WTC11 (cell line): ENCODE measurements at regions not wholly inside any gene's neighbourhood (a gene's known extent, or its start where the extent isn't known, plus 50 kb on each side); places are given as distances from the start of the nearest gene placed in this dataset.
"Not testable (repeated sequence)": the region's sequence is repeated elsewhere in the genome, so short reads cannot be mapped to it uniquely, and the experiment has no call there.

Source experiments
- ATAC-seq: fragments of 200-7000 bp; cut with Tn5 transposase; 2 replicates; pipeline ENCODE4 v1.10.0; 2021; ENCODE audit warnings: mild to moderate bottlenecking, moderate library complexity
- CTCF ChIA-PET: fragments of 300-600 bp; sonication (Branson Sonifier 250); formaldehyde crosslinking; loops from one replicate; lab custom pipeline; 2021; ENCODE audit warnings: antibody characterized with exemption; lab: Charles Lee
- POLR2A ChIA-PET: fragments of 350-600 bp; sonication (Branson Sonifier 250); formaldehyde crosslinking; loops from one replicate; lab custom pipeline; 2021; ENCODE audit warnings: antibody characterized with exemption; lab: Charles Lee
- DNase-seq: peaks from one replicate; pipeline ENCODE4 v3.0.0; 2021; ENCODE audit warnings: low spot score
- H3K27ac Mint-ChIP-seq: 2 replicates; pipeline ENCODE4 v1.8.0; 2021; ENCODE audit warnings: mixed read lengths
- H3K27me3 Mint-ChIP-seq: 2 replicates; pipeline ENCODE4 v1.8.0; 2021; ENCODE audit warnings: low read depth, mild to moderate bottlenecking, moderate library complexity, mixed read lengths
- H3K36me3 Mint-ChIP-seq: 2 replicates; pipeline ENCODE4 v1.8.0; 2021; ENCODE audit warnings: mixed read lengths
- H3K4me1 Mint-ChIP-seq: 2 replicates; pipeline ENCODE4 v1.8.0; 2022; ENCODE audit warnings: mixed read lengths
- H3K4me3 Mint-ChIP-seq: 2 replicates; pipeline ENCODE4 v1.8.0; 2021; ENCODE audit warnings: mild to moderate bottlenecking, moderate library complexity, mixed read lengths
- H3K9me3 Mint-ChIP-seq: 2 replicates; pipeline ENCODE4 v1.8.0; 2021; ENCODE audit warnings: mixed read lengths
- ATF1 ChIP-seq: sonication (generic); formaldehyde crosslinking; IDR thresholded peaks from 2 replicates; pipeline ENCODE4 v1.8.1; 2023; ENCODE audit warnings: mild to moderate bottlenecking, moderate library complexity, missing genetic modification reagents
- ATF6 ChIP-seq: sonication (generic); formaldehyde crosslinking; IDR thresholded peaks from 2 replicates; pipeline ENCODE4 v1.8.1; 2023; ENCODE audit warnings: mild to moderate bottlenecking, missing genetic modification reagents
- CBFB ChIP-seq: sonication (generic); formaldehyde crosslinking; IDR thresholded peaks from 2 replicates; pipeline ENCODE4 v1.8.1; 2022; ENCODE audit warnings: mild to moderate bottlenecking, low read depth, missing genetic modification reagents
- FOXP1 ChIP-seq: sonication (generic); formaldehyde crosslinking; IDR thresholded peaks from 2 replicates; pipeline ENCODE4 v1.8.0; 2022; ENCODE audit warnings: missing genetic modification reagents, mild to moderate bottlenecking, moderate library complexity, borderline replicate concordance
- MLX ChIP-seq: sonication (generic); formaldehyde crosslinking; IDR thresholded peaks from 2 replicates; pipeline ENCODE4 v1.8.1; 2023; ENCODE audit warnings: mild to moderate bottlenecking, missing genetic modification reagents, moderate library complexity
- NR2C2 ChIP-seq: sonication (generic); formaldehyde crosslinking; IDR thresholded peaks from 2 replicates; pipeline ENCODE4 v1.8.0; 2022; ENCODE audit warnings: mild to moderate bottlenecking, missing genetic modification reagents
- RORB ChIP-seq: fragments of 250-450 bp; sonication (Bioruptor Pico); IDR thresholded peaks from 2 replicates; pipeline ENCODE4 v1.9.0; 2021; ENCODE audit warnings: mild to moderate bottlenecking
- SMAD4 ChIP-seq: sonication (generic); formaldehyde crosslinking; IDR thresholded peaks from 2 replicates; pipeline ENCODE4 v1.8.0; 2022; ENCODE audit warnings: mild to moderate bottlenecking, missing genetic modification reagents
- TCF7 ChIP-seq: sonication (generic); formaldehyde crosslinking; IDR thresholded peaks from 2 replicates; pipeline ENCODE4 v1.8.0; 2022; ENCODE audit warnings: mild to moderate bottlenecking, low read depth, missing genetic modification reagents, moderate library complexity
- TEAD4 ChIP-seq: sonication (generic); formaldehyde crosslinking; IDR thresholded peaks from 2 replicates; pipeline ENCODE4 v1.8.0; 2022; ENCODE audit warnings: mild to moderate bottlenecking, missing genetic modification reagents
- USF1 ChIP-seq: sonication (generic); formaldehyde crosslinking; IDR thresholded peaks from 2 replicates; pipeline ENCODE4 v1.8.0; 2022; ENCODE audit warnings: mild to moderate bottlenecking, missing genetic modification reagents
- ZBTB21 ChIP-seq: sonication (generic); formaldehyde crosslinking; IDR thresholded peaks from 2 replicates; pipeline ENCODE4 v1.8.1; 2023; ENCODE audit warnings: mild to moderate bottlenecking, missing genetic modification reagents, borderline replicate concordance
- ZBTB43 ChIP-seq: sonication (generic); formaldehyde crosslinking; IDR thresholded peaks from 2 replicates; pipeline ENCODE4 v1.8.1; 2023; ENCODE audit warnings: mild to moderate bottlenecking, missing genetic modification reagents
- ZNF121 ChIP-seq: sonication (generic); formaldehyde crosslinking; IDR thresholded peaks from 2 replicates; pipeline ENCODE4 v1.8.0; 2023; ENCODE audit warnings: missing genetic modification reagents
- ZNF232 ChIP-seq: sonication (generic); formaldehyde crosslinking; IDR thresholded peaks from 2 replicates; pipeline ENCODE4 v1.8.0; 2022; ENCODE audit warnings: mild to moderate bottlenecking, missing genetic modification reagents
- ZNF317 ChIP-seq: sonication (generic); formaldehyde crosslinking; IDR thresholded peaks from 2 replicates; pipeline ENCODE4 v1.8.1; 2023; ENCODE audit warnings: low read depth, mild to moderate bottlenecking, moderate library complexity, missing genetic modification reagents, borderline replicate concordance
- TF ChIP-seq, protein P1 (sequence below): sonication (generic); formaldehyde crosslinking; conservative IDR thresholded peaks from 2 replicates; pipeline ENCODE4 v1.8.1; 2022; ENCODE audit warnings: mild to moderate bottlenecking, missing genetic modification reagents
- TF ChIP-seq, protein P2 (sequence below): sonication (generic); formaldehyde crosslinking; IDR thresholded peaks from 2 replicates; pipeline ENCODE4 v1.8.1; 2022; ENCODE audit warnings: mild to moderate bottlenecking, moderate library complexity, missing genetic modification reagents
- TF ChIP-seq, protein P3 (sequence below): sonication (generic); formaldehyde crosslinking; IDR thresholded peaks from 2 replicates; pipeline ENCODE4 v1.8.0; 2022; ENCODE audit warnings: mild to moderate bottlenecking, missing genetic modification reagents
- TF ChIP-seq, protein P4 (sequence below): fragments of 200-600 bp; IDR thresholded peaks from 2 replicates; pipeline ENCODE4 v1.8.0; 2022; ENCODE audit warnings: antibody characterized with exemption

DNA sequence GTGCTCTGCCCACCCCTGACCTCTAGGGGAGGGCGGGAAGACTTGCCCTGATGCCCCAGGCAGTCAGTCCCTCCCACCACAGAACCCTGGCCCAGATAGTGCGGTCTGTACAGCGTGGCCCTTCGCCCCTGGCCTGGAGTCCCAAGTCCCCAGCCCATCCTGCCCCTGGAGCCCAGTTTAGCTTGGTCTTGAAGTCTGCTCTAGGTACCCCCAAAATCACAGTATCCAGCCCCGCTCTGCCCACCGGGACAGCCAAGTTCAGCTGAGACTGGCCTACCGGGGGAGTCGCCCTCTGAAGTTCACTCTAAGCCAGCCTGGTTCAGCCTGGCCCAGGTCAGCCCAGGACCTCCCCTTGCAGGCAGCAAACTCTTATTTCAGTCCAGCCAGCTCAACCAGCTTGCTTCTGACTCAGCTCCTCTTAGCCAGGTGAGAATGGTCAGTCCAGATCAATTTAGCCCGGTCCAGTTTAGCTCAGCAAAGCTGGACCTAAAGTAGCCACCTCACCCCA lies 75.9 kb downstream of the TMEM121 start (continued):
- no peak for TF ChIP-seq USF1 (CRISPR knock-in tag)
- TF ChIP-seq, all 79 proteins: peak for 0

DNA sequence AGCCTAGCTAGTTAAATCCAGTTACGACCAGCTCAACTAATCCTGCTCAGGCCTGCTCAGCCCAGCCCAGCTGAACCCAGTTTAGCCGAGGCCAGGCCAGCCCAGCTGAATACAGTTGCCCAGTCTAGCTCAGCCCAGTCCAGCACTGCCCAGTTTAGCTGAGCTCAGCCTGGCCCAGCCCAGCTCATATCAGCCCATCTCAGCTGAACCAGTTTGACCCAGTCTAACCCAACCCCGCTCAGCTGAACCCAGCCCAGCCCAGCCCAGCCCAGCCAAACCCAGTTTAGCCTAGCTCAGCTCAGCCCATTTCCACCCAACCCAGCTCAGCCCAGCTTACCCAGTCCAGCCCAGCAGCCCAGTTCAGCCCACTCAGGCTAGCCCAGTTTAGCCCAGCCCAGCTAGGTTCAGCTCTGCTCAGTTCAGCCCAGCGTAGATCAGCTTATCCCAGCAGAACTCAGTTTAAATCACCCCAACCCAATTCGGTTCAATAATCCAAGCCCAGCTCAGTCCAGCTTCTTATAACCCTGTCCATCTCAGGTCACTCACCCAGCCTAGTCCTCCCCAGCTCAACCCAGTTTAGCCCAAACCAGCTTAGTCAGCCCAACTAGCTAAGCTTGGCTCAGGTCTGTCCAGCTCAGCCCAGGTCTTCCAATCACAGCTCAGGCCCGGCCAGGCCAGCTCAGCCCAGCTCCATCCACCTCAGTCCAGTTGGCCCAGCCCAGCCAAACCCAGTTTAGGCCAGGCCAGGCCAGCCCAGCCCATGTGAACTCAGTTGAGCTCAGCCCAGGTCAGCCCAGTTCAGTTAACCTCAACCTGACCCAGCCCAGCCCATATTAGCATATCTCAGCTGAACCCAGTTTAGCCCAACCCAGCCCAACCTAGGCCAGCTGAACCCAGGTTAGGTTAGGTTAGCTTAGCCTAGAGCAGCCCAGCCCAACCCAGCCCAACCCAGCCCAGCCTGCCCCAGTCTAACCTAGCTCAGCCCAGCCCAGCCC lies 76.7 kb downstream of the TMEM121 start:
- ATAC-seq (no peak), DNase-seq (no peak)
- Mint-ChIP-seq H3K27ac (no peak overlapping the region), H3K9me3 (peaks cover 19% of the 10 kb centered on the region), H3K27me3 (peaks cover 5% of the 10 kb centered on the region), H3K4me3 (no peak overlapping the region), H3K36me3 (peaks cover 20% of the 10 kb centered on the region), H3K4me1 (no peaks in the 10 kb centered on the region)
- TF ChIP-seq RORB (CRISPR knock-in tag) (no peak), ATF1 (CRISPR knock-in tag) (no peak), TCF7 (CRISPR knock-in tag) (no peak), ZBTB21 (CRISPR knock-in tag) (no peak), CBFB (CRISPR knock-in tag) (no peak), ZNF232 (CRISPR knock-in tag) (no peak), ATF6 (no peak), TEAD4 (CRISPR knock-in tag) (no peak), SMAD4 (CRISPR knock-in tag) (no peak), MLX (no peak), ZNF121 (CRISPR knock-in tag) (no peak), ZBTB43 (CRISPR knock-in tag) (no peak), FOXP1 (CRISPR knock-in tag) (no peak), ZNF317 (no peak), NR2C2 (CRISPR knock-in tag) (no peak)
- TF ChIP-seq, protein P1, sequence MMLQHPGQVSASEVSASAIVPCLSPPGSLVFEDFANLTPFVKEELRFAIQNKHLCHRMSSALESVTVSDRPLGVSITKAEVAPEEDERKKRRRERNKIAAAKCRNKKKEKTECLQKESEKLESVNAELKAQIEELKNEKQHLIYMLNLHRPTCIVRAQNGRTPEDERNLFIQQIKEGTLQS (CRISPR knock-in tag): no peak
- TF ChIP-seq, protein P2, sequence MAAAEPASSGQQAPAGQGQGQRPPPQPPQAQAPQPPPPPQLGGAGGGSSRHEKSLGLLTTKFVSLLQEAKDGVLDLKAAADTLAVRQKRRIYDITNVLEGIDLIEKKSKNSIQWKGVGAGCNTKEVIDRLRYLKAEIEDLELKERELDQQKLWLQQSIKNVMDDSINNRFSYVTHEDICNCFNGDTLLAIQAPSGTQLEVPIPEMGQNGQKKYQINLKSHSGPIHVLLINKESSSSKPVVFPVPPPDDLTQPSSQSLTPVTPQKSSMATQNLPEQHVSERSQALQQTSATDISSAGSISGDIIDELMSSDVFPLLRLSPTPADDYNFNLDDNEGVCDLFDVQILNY: no peak
- TF ChIP-seq, protein P3, sequence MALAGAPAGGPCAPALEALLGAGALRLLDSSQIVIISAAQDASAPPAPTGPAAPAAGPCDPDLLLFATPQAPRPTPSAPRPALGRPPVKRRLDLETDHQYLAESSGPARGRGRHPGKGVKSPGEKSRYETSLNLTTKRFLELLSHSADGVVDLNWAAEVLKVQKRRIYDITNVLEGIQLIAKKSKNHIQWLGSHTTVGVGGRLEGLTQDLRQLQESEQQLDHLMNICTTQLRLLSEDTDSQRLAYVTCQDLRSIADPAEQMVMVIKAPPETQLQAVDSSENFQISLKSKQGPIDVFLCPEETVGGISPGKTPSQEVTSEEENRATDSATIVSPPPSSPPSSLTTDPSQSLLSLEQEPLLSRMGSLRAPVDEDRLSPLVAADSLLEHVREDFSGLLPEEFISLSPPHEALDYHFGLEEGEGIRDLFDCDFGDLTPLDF: no peak
- TF ChIP-seq, protein P4, sequence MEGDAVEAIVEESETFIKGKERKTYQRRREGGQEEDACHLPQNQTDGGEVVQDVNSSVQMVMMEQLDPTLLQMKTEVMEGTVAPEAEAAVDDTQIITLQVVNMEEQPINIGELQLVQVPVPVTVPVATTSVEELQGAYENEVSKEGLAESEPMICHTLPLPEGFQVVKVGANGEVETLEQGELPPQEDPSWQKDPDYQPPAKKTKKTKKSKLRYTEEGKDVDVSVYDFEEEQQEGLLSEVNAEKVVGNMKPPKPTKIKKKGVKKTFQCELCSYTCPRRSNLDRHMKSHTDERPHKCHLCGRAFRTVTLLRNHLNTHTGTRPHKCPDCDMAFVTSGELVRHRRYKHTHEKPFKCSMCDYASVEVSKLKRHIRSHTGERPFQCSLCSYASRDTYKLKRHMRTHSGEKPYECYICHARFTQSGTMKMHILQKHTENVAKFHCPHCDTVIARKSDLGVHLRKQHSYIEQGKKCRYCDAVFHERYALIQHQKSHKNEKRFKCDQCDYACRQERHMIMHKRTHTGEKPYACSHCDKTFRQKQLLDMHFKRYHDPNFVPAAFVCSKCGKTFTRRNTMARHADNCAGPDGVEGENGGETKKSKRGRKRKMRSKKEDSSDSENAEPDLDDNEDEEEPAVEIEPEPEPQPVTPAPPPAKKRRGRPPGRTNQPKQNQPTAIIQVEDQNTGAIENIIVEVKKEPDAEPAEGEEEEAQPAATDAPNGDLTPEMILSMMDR: no peak
- POLR2A ChIA-PET: interaction anchor here (0.6 kb wide), 1 partner anchor 500 kb away, joined by 3 read pairs; no protein-coding TSS in a partner anchor
- CTCF ChIA-PET: no interaction called here

GRCh38 chr14:105604531-105605463 lies 78.4 kb downstream of the TMEM121 start:
- H3K4me1 Mint-ChIP-seq, H3K27ac Mint-ChIP-seq, DNase-seq, H3K27me3 Mint-ChIP-seq, CTCF ChIA-PET, POLR2A ChIA-PET, ATAC-seq, H3K4me3 Mint-ChIP-seq: not testable (repeated sequence)
- peaks cover 19% of the 10 kb centered on the region for H3K9me3 Mint-ChIP-seq
- H3K36me3 Mint-ChIP-seq: peaks cover 20% of the 10 kb centered on the region
